ENCODE measurements at regions not wholly inside any gene's neighbourhood (a gene's known extent, or its start where the extent isn't known, plus 50 kb on each side); places are given as distances from the start of the nearest gene placed in this dataset.

GRCh38 chr4:31058656-31059055 is 338.5 kb downstream of the PCDH7 start:
- Mint-ChIP-seq H3K9me3 (ENCODE audit: low read depth) (peaks cover under 1% of the 10 kb centered on the region), H3K4me1 (no peaks in the 10 kb centered on the region), H3K36me3 (ENCODE audit: low read depth) (no peaks in the 10 kb centered on the region), H3K27me3 (no peaks in the 10 kb centered on the region), H3K4me3 (no peak overlapping the region), H3K27ac (no peak overlapping the region)
- intact Hi-C loops (cut with DNase I, micrococcal nuclease) = no loop called here
- no peak for DNase-seq
- POLR2A ChIA-PET = no interaction called here
- CTCF ChIA-PET = interaction anchor here (1.1 kb wide), 1 partner anchor 13 kb away, joined by 3 read pairs; no protein-coding TSS in a partner anchor
- ATAC-seq = no peak

GRCh38 chr4:31059753-31060522 is 339.8 kb downstream of the PCDH7 start:
- Mint-ChIP-seq H3K9me3 (ENCODE audit: low read depth) (peaks cover 2% of the 10 kb centered on the region), H3K27ac (no peak overlapping the region), H3K4me3 (no peak overlapping the region), H3K36me3 (ENCODE audit: low read depth) (no peaks in the 10 kb centered on the region), H3K4me1 (no peaks in the 10 kb centered on the region), H3K27me3 (no peaks in the 10 kb centered on the region)
- CTCF ChIA-PET = no interaction called here
- POLR2A ChIA-PET = no interaction called here
- intact Hi-C loops (cut with DNase I, micrococcal nuclease) = no loop called here
- no peak for ATAC-seq
- no peak for DNase-seq

DNA sequence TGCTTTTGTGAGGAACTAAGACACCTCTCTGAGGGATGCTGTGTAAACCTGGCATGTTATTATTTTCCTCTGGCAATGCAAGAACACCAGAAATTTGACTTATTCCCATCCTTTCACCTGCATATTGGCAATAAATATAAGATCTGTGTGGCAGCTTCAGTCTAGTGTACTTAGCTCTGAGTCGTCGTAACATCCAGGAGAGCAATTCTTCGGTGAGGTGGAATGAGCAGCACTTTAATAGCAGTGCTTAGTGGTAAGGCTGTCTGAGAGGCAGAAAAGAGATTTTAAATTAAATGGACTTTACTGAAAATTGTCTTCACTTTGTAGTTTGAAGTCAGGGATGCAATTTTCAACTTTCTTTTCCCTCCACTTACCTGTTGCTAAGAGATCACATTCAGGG is 344.9 kb downstream of the PCDH7 start:
- ChIA-PET CTCF (no interaction called here), POLR2A (no interaction called here)
- H3K4me3 Mint-ChIP-seq = no peak overlapping the region
- ATAC-seq = no peak
- no peak for DNase-seq
- H3K4me1 Mint-ChIP-seq = no peaks in the 10 kb centered on the region
- no peaks in the 10 kb centered on the region for H3K27me3 Mint-ChIP-seq
- H3K27ac Mint-ChIP-seq = no peak overlapping the region
- H3K9me3 Mint-ChIP-seq (ENCODE audit: low read depth) = peaks cover 4% of the 10 kb centered on the region
- H3K36me3 Mint-ChIP-seq (ENCODE audit: low read depth) = no peaks in the 10 kb centered on the region
- intact Hi-C loops (cut with DNase I, micrococcal nuclease) = no loop called here

DNA sequence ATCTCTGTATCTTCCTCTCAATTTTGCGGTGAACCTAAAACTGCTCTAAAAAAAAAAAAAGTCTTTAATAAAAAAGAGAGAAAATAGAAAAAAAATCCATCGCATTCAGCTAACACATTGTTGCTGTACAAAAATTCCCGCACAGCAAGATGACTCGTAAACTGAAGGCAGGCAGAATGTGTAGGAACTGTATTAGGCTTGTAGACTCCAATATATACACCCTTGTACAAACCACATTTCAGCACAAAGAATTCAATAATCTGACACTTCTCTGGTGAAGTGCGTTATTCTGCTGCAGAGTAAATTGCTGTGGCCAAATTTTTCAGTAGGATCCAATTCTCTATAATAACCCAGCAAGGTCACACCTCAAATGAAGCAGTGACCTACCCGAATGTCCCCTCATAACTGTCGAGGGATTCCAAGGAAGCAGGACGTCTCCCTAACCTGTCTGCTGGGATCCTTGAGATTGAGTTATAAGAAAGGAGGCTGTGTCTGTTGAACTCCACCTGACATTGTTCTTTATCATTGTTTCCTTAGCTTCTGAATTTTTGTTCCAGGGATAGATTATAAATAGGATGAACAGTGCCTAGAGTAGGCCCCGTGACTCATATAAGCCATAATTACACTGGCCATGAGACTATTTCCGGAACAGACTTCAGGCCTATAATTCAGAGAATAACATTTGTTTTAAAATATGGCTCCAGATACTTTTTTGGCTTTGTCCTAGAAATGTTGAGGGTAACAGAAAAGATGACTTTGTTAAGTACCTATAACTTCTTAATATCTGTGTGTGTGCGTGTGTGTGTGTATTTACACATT is 348.3 kb downstream of the PCDH7 start:
- ChIA-PET CTCF (no interaction called here), POLR2A (no interaction called here)
- DNase-seq (no peak), ATAC-seq (no peak)
- no peaks in the 10 kb centered on the region for H3K4me1 Mint-ChIP-seq
- H3K9me3 Mint-ChIP-seq (ENCODE audit: low read depth) = peaks cover 5% of the 10 kb centered on the region
- intact Hi-C loops (cut with DNase I, micrococcal nuclease) = no loop called here
- H3K27ac Mint-ChIP-seq = no peak overlapping the region
- no peak overlapping the region for H3K4me3 Mint-ChIP-seq
- H3K27me3 Mint-ChIP-seq = no peaks in the 10 kb centered on the region
- no peaks in the 10 kb centered on the region for H3K36me3 Mint-ChIP-seq (ENCODE audit: low read depth)

- H3K4me3 Mint-ChIP-seq = no peak overlapping the region
- peaks cover 3% of the 10 kb centered on the region for H3K9me3 Mint-ChIP-seq (ENCODE audit: low read depth)
- ATAC-seq (no peak), DNase-seq (no peak)
- H3K27me3 Mint-ChIP-seq = no peaks in the 10 kb centered on the region
- no peak overlapping the region for H3K27ac Mint-ChIP-seq
- CTCF ChIA-PET = no interaction called here
- intact Hi-C loops (cut with DNase I, micrococcal nuclease) = no loop called here
- POLR2A ChIA-PET = no interaction called here
- no peaks in the 10 kb centered on the region for H3K36me3 Mint-ChIP-seq (ENCODE audit: low read depth)
- H3K4me1 Mint-ChIP-seq = no peaks in the 10 kb centered on the region
Observed at GRCh38 chr4:31069151-31069550, 349.0 kb downstream of the PCDH7 start.

DNA sequence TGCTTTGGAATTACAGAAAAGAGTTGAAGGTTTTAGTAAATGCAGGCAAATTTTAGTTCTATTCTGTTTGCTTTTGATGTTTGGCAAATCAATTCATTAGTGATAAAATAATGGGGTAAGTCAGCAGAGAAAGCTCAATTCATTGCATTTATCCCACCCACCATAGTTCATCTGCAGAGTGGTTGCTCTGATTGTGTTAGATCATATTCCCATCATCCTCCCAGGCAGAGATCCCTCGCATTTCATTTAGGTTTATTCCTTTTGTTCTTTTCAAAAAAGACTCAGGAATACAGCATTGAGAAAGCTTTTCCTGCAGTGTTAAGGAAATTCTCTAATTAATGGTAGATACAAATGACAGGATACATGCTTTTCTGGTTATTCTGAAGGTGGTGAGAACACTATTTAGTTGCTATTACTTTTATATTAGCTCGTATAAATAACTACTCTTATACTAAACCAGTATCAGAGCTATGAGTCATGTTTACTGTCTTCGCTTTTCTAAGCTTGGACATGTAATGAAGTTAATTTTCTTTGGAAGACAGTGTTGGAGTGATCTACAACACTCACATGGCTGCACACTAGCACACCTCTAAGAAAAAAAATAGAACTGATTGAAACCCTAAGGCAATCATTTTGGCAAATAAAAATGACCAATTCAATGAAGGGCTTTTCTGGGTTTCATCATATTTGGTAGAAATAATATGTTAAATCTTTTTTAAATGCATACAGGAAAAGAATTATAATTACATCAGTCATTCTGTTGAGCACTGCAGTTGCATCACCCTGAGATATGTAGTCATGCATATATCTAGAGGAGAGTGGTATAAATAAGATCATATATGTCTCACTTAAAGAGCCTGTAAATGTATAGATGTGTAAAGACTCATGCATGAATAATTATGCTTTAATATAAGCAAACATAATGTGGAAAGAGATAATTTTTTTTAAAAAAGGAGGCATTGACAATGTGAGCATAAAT is 351.6 kb downstream of the PCDH7 start:
- intact Hi-C loops (cut with DNase I, micrococcal nuclease) = no loop called here
- CTCF ChIA-PET = interaction anchor here (0.9 kb wide), 1 partner anchor 13 kb away, joined by 3 read pairs; no protein-coding TSS in a partner anchor

DNA sequence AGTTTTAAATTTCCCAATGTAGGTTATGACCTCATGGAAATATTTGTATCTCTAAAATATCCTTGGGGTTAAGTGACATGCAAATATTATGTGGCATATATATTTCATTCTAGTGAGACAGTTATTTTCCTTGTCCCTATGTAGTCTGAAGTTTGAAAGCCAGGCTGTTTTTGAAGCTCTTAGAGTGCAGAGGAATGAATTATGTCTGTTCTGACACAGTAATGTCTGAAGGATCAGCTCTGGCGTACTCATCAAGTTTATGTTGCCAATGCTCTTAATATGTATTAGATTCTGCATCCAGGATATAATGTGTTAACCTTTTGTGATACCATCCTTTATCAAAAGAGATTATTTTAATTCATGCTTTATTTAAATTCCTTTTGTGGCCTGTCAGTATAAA is 355.8 kb downstream of the PCDH7 start:
- H3K4me1 Mint-ChIP-seq = no peaks in the 10 kb centered on the region
- CTCF ChIA-PET = no interaction called here
- POLR2A ChIA-PET = no interaction called here
- no peaks in the 10 kb centered on the region for H3K36me3 Mint-ChIP-seq (ENCODE audit: low read depth)
- H3K4me3 Mint-ChIP-seq = no peak overlapping the region
- no peak overlapping the region for H3K27ac Mint-ChIP-seq
- DNase-seq = no peak
- no peak for ATAC-seq
- intact Hi-C loops (cut with DNase I, micrococcal nuclease) = no loop called here
- H3K27me3 Mint-ChIP-seq = no peaks in the 10 kb centered on the region
- peaks cover 3% of the 10 kb centered on the region for H3K9me3 Mint-ChIP-seq (ENCODE audit: low read depth)

More for the DNA sequence above, 351.6 kb downstream of the PCDH7 start:
- H3K36me3 Mint-ChIP-seq (ENCODE audit: low read depth) = no peaks in the 10 kb centered on the region
- DNase-seq (no peak), ATAC-seq (no peak)
- no peaks in the 10 kb centered on the region for H3K4me1 Mint-ChIP-seq
- H3K9me3 Mint-ChIP-seq (ENCODE audit: low read depth) = peaks cover 3% of the 10 kb centered on the region
- H3K27ac Mint-ChIP-seq = no peak overlapping the region
- H3K4me3 Mint-ChIP-seq = no peak overlapping the region
- no peaks in the 10 kb centered on the region for H3K27me3 Mint-ChIP-seq
- POLR2A ChIA-PET = no interaction called here

GRCh38 chr4:31078661-31079060 is 358.5 kb downstream of the PCDH7 start:
- Mint-ChIP-seq H3K4me1 (no peaks in the 10 kb centered on the region), H3K27me3 (no peaks in the 10 kb centered on the region), H3K9me3 (ENCODE audit: low read depth) (peaks cover 2% of the 10 kb centered on the region), H3K36me3 (ENCODE audit: low read depth) (no peaks in the 10 kb centered on the region), H3K4me3 (no peak overlapping the region), H3K27ac (no peak overlapping the region)
- CTCF ChIA-PET = no interaction called here
- DNase-seq (no peak), ATAC-seq (no peak)
- intact Hi-C loops (cut with DNase I, micrococcal nuclease) = no loop called here
- POLR2A ChIA-PET = no interaction called here

DNA sequence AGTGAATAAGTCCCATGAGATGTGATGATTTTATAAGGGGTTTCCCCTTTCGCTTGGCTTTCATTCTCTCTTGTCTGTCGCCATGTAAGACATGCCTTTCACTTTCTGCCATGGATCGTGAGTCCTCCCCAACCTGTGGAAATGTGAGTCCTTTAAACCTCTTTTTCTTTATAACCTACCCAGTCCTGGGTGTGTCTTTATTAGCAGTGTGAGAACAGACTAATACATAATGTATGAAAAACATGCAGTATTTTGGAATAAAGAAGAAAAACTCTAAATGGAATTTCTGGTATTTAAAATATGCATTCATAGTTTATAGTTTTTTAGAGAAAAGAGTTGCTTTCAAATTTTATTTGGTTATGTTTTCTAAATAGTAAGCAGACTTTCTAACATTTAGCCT is 360.7 kb downstream of the PCDH7 start:
- no peak overlapping the region for H3K27ac Mint-ChIP-seq
- H3K9me3 Mint-ChIP-seq (ENCODE audit: low read depth) = peaks cover 2% of the 10 kb centered on the region
- H3K4me1 Mint-ChIP-seq = no peaks in the 10 kb centered on the region
- CTCF ChIA-PET = interaction anchor here (0.7 kb wide), 1 partner anchor 938 kb away, joined by 3 read pairs; no protein-coding TSS in a partner anchor
- ATAC-seq = no peak
- no peak for DNase-seq
- H3K36me3 Mint-ChIP-seq (ENCODE audit: low read depth) = no peaks in the 10 kb centered on the region
- POLR2A ChIA-PET = no interaction called here
- no peak overlapping the region for H3K4me3 Mint-ChIP-seq
- no peaks in the 10 kb centered on the region for H3K27me3 Mint-ChIP-seq
- intact Hi-C loops (cut with DNase I, micrococcal nuclease) = no loop called here

DNA sequence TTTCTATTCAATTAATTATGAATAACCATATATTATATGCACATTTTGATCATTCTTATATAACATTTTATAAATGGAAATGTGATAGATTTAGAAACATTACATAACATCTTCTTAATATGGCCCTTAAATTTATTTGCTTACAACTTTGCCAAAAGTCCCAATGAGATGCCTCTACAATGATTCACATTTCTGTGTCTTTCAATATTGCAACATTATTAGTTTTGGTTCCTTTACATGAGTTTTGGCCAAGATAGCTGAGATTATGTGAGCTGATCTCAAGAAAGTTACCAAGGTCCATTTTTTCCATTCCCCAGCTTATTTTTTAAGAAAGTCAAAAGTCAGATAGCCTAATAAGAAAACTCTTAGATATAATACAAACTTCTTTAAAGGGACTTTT is 361.2 kb downstream of the PCDH7 start:
- Mint-ChIP-seq H3K27me3 (no peaks in the 10 kb centered on the region), H3K9me3 (ENCODE audit: low read depth) (peaks cover 2% of the 10 kb centered on the region), H3K4me3 (no peak overlapping the region), H3K4me1 (no peaks in the 10 kb centered on the region), H3K36me3 (ENCODE audit: low read depth) (no peaks in the 10 kb centered on the region), H3K27ac (no peak overlapping the region)
- ChIA-PET POLR2A (no interaction called here), CTCF (interaction anchor here (0.7 kb wide), 1 partner anchor 938 kb away, joined by 3 read pairs; no protein-coding TSS in a partner anchor)
- ATAC-seq (no peak), DNase-seq (no peak)
- intact Hi-C loops (cut with DNase I, micrococcal nuclease) = no loop called here

GRCh38 chr4:31083456-31083855 is 363.3 kb downstream of the PCDH7 start:
- Mint-ChIP-seq H3K9me3 (ENCODE audit: low read depth) (peaks cover 2% of the 10 kb centered on the region), H3K4me1 (no peaks in the 10 kb centered on the region), H3K27me3 (no peaks in the 10 kb centered on the region), H3K36me3 (ENCODE audit: low read depth) (no peaks in the 10 kb centered on the region), H3K4me3 (no peak overlapping the region), H3K27ac (no peak overlapping the region)
- ChIA-PET CTCF (no interaction called here), POLR2A (no interaction called here)
- ATAC-seq (no peak), DNase-seq (no peak)
- intact Hi-C loops (cut with DNase I, micrococcal nuclease) = no loop called here
